Right lobe of liver (tissue), 6 donors: ENCODE measurements at regions not wholly inside any gene's neighbourhood (a gene's known extent, or its start where the extent isn't known, plus 50 kb on each side); places are given as distances from the start of the nearest gene placed in this dataset.
A peak's percentile ranks its signal among the peaks of the same experiment; 100 is the strongest.

Experiments used
- ATAC-seq, 4 donors: fragments of 200-7000 bp; cut with Tn5 transposase; one replicate each; pipeline ENCODE4 v1.9.1; 2020; ENCODE audit warnings: mild to moderate bottlenecking in 4 of 4, moderate library complexity in 4 of 4
- DNase-seq, 3 donors: peaks; one replicate each; pipeline ENCODE4 v3.0.0-alpha.2; 2020
- H3K27ac ChIP-seq, 3 donors: fragments of 200-600 bp; one replicate each; pipeline ENCODE4 v1.8.0; 2022
- H3K27me3 ChIP-seq, 2 donors: fragments of 200-600 bp; one replicate each; pipeline ENCODE4 v1.8.0; 2022
- H3K36me3 ChIP-seq, 4 donors: fragments of 200-600 bp; sonication (generic) in 1 of 4; one replicate each; pipeline versions ENCODE4 v1.5.1 to v1.8.0; 2017 to 2022; ENCODE audit warnings: control low read depth in 1 of 4
- H3K4me1 ChIP-seq, 4 donors: fragments of 200-600 bp; sonication (generic) in 1 of 4; one replicate each; pipeline versions ENCODE4 v1.5.1 to v1.8.0; 2017 to 2022; ENCODE audit warnings: control low read depth in 1 of 4
- H3K4me3 ChIP-seq, 3 donors: fragments of 200-600 bp; one replicate each; pipeline ENCODE4 v1.8.0; 2022
- H3K9me3 ChIP-seq, 4 donors: fragments of 200-600 bp; sonication (generic) in 1 of 4; one replicate each; pipeline versions ENCODE4 v1.5.1 to v1.8.0; 2017 to 2022; ENCODE audit warnings: control low read depth in 1 of 4
- CTCF ChIP-seq, 4 donors: fragments of 200-600 bp in 3 of 4; fragments of 450-650 bp in 1 of 4; IDR thresholded peaks; one replicate each; pipeline versions ENCODE4 v1.5.1 to v1.8.0; 2016 to 2022; ENCODE audit warnings: antibody characterized with exemption in 4 of 4, mild to moderate bottlenecking in 2 of 4
- POLR2A ChIP-seq: fragments of 450-650 bp; IDR thresholded peaks from one replicate; pipeline ENCODE4 v1.6.1; 2017; ENCODE audit warnings: antibody characterized with exemption, mild to moderate bottlenecking
- WGBS: methylation state at CpG from one replicate; pipeline ENCODE4 v1.1.6; 2018; ENCODE audit warnings: low coverage, low lambda C conversion rate; ENCODE audit not compliant: insufficient coverage; ENCODE audit errors: missing lambda C conversion rate; 5-methylcytosine and 5-hydroxymethylcytosine counted together
- intact Hi-C, 2 donors: fragments of 100-400 bp; cut with DNase I; formaldehyde crosslinking; loops; one replicate each; pipeline versions ENCODE4 v1.11.2 to v1.14.1; 2022
- donor health status: DM: no; HTN: yes; CAD: no.
- donor health status: DM: no; HTN: no; CAD: no.
- donor health status: DM: no; HTN: no; CAD: no.
- donor health status: DM: no; HTN: yes; CAD: no.
- donor health status: DM: no; HTN: yes; CAD: no.

GRCh38 chr12:111135293-111135832, 215.0 kb upstream of the MYL2 start:
- WGBS: 95% methylated on average over 5 of the region's 5 CpGs
- no peak for TF ChIP-seq POLR2A
- no peak for TF ChIP-seq CTCF (IDR thresholded peaks at IDR 0.05)
- intact Hi-C loops: no loop called here
- Histone ChIP-seq H3K4me3 (no peak overlapping the region), H3K36me3 (no peaks in the 10 kb centered on the region), H3K9me3 (no peaks in the 10 kb centered on the region), H3K4me1 (no peaks in the 10 kb centered on the region), H3K27ac (no peak overlapping the region), H3K27me3 (no peaks in the 10 kb centered on the region)
- ATAC-seq (no peak), DNase-seq (no peak)

- TF ChIP-seq POLR2A (no peak), CTCF (IDR thresholded peaks at IDR 0.05) (no peak)
- no peaks in the 10 kb centered on the region for H3K27me3 ChIP-seq
- no peak overlapping the region for H3K4me3 ChIP-seq
- H3K4me1 ChIP-seq: no peaks in the 10 kb centered on the region
- no peaks in the 10 kb centered on the region for H3K9me3 ChIP-seq
- no peak overlapping the region for H3K27ac ChIP-seq
- no peak for ATAC-seq
- H3K36me3 ChIP-seq: no peaks in the 10 kb centered on the region
- DNase-seq: no peak
- intact Hi-C loops: no loop called here
These were observed 210.0 kb upstream of the MYL2 start for GRCh38 chr12:111130336-111130735.

GRCh38 chr12:111129149-111129767, 208.9 kb upstream of the MYL2 start:
- WGBS: 93% methylated on average over 3 of the region's 3 CpGs
- intact Hi-C loops: no loop called here
- Histone ChIP-seq H3K4me3 (no peak overlapping the region), H3K4me1 (no peaks in the 10 kb centered on the region), H3K9me3 (no peaks in the 10 kb centered on the region), H3K27me3 (no peaks in the 10 kb centered on the region), H3K36me3 (no peaks in the 10 kb centered on the region), H3K27ac (no peak overlapping the region)
- DNase-seq (no peak), ATAC-seq (no peak)
- no peak for TF ChIP-seq POLR2A
- TF ChIP-seq CTCF (IDR thresholded peaks at IDR 0.05): no peak

- Histone ChIP-seq H3K9me3 (no peaks in the 10 kb centered on the region), H3K27ac (no peak overlapping the region), H3K4me3 (no peak overlapping the region), H3K27me3 (no peaks in the 10 kb centered on the region), H3K36me3 (no peaks in the 10 kb centered on the region), H3K4me1 (no peaks in the 10 kb centered on the region)
- peak; percentile 54 to 79 (median 69) for ATAC-seq
- no peak for TF ChIP-seq CTCF (IDR thresholded peaks at IDR 0.05)
- no peak for TF ChIP-seq POLR2A
- intact Hi-C loops: no loop called here
- no CpG with 5 or more reads among the region's 2 CpGs for WGBS
- DNase-seq: no peak
These were observed 206.0 kb upstream of the MYL2 start for GRCh38 chr12:111126331-111126730.

GRCh38 chr12:111124183-111124582, 203.8 kb upstream of the MYL2 start:
- 85% methylated on average over 4 of the region's 4 CpGs for WGBS
- Histone ChIP-seq H3K4me1 (no peaks in the 10 kb centered on the region), H3K9me3 (no peaks in the 10 kb centered on the region), H3K27ac (no peak overlapping the region), H3K4me3 (no peak overlapping the region), H3K36me3 (no peaks in the 10 kb centered on the region), H3K27me3 (no peaks in the 10 kb centered on the region)
- intact Hi-C loops: no loop called here
- TF ChIP-seq CTCF (IDR thresholded peaks at IDR 0.05) (no peak), POLR2A (no peak)
- ATAC-seq (no peak), DNase-seq (no peak)
